C4-2B (cell line): ENCODE measurements at regions not wholly inside any gene's neighbourhood (a gene's known extent, or its start where the extent isn't known, plus 50 kb on each side); places are given as distances from the start of the nearest gene placed in this dataset.
A peak's percentile ranks its signal among the peaks of the same experiment; 100 is the strongest.

Source experiments
- H3K27ac ChIP-seq: fragments of 450-650 bp; 2 replicates; pipeline ENCODE4 v1.5.1; 2017
- ZFX ChIP-seq: fragments of 450-650 bp; IDR thresholded peaks from 2 replicates; pipeline ENCODE4 v1.6.1; 2017
- TF ChIP-seq, protein P1 (sequence below): fragments of 450-650 bp; conservative IDR thresholded peaks from 2 replicates; pipeline ENCODE4 v1.5.1; 2017; ENCODE audit warnings: mild to moderate bottlenecking

DNA sequence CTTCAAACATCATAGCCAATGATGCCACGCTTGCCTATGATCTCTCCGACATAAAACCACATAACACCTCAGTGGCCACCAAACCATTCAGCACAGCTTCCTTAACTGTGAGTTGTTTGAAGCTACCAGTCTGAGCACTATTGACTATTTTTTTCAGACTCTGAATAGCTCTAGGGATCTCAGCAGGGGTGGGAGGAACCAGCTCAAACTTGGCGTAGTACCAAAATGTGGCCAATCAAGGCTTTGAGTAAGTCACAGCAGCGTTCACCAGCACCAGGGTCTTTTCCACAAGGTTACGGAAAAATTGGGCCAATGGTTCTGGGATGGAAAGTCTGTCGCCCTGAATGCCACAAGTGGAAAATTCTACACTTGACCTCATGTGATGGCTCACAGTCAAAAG is 70.6 kb downstream of the SMPDL3A start:
- no peak overlapping the region for H3K27ac ChIP-seq
- TF ChIP-seq, protein P1, sequence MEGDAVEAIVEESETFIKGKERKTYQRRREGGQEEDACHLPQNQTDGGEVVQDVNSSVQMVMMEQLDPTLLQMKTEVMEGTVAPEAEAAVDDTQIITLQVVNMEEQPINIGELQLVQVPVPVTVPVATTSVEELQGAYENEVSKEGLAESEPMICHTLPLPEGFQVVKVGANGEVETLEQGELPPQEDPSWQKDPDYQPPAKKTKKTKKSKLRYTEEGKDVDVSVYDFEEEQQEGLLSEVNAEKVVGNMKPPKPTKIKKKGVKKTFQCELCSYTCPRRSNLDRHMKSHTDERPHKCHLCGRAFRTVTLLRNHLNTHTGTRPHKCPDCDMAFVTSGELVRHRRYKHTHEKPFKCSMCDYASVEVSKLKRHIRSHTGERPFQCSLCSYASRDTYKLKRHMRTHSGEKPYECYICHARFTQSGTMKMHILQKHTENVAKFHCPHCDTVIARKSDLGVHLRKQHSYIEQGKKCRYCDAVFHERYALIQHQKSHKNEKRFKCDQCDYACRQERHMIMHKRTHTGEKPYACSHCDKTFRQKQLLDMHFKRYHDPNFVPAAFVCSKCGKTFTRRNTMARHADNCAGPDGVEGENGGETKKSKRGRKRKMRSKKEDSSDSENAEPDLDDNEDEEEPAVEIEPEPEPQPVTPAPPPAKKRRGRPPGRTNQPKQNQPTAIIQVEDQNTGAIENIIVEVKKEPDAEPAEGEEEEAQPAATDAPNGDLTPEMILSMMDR, result no peak
- no peak for TF ChIP-seq ZFX

DNA sequence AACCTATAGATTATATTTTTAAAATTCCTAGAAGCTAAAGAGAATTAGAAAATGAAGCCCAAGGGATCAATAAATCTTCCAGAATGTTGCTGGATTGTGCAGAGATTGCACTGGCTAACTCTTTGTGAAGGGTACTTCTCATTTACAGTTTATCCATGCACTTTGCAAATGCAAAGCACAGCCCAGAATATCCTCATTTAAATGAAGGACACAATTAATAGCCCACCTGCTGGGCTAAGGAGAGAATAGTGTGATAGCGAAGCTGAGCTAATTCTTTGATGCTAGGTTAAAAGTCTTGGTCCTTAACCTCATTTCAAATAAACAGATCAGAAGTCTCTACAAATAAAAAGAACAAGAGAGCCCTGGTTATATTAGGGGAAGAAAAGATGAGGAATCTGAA is 72.5 kb downstream of the SMPDL3A start:
- TF ChIP-seq, protein P1, result no peak
- TF ChIP-seq ZFX, result no peak
- no peak overlapping the region for H3K27ac ChIP-seq

DNA sequence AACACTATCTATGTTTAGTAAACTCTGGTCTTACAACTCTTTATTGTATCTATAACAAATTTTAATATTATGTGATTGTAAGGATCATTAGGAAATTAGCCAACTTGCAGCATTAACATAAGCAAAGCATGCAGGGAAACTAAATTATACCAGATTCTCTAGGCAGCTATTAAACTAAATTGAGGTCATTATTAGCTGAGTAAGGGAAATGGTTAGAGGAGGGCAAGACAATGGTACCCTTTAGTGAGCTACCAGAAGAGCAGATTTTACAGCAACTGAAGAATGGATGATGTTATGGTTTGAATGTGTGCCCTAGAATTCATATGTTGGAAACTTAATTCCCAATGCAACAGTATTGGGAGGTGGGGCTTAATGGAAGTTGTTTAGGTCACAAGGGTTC is 79.1 kb downstream of the SMPDL3A start:
- no peak for TF ChIP-seq ZFX
- TF ChIP-seq, protein P1, result no peak
- no peak overlapping the region for H3K27ac ChIP-seq

DNA sequence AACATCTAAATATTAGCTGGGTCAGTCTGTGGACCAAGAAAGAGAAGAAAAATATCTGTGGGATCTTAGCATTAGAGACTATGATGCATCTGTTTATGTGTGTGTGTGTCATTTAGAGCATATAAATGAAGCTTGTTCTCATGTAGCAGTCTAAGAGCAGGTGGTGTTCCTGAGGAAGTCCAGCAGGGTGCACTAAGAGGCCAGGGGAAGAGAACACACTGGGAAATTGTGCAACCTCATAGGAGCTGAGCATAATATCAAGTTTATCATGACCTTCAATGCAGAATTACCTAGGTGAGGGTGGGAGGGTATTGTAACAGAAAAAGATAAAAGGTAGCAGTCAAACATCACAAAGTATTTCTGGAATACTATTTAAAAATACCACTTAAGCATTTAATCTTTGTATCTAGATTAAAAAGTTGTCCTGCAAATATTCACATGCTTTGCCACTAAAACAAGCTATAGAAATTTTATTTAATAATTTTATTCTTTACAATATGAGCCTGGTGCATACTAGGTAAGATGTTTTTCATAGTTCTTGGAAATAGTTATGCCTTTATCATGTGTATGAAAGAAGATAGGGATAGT is 80.5 kb downstream of the SMPDL3A start:
- H3K27ac ChIP-seq, result no peak overlapping the region
- TF ChIP-seq, protein P1, result peak; percentile 68
- no peak for TF ChIP-seq ZFX

DNA sequence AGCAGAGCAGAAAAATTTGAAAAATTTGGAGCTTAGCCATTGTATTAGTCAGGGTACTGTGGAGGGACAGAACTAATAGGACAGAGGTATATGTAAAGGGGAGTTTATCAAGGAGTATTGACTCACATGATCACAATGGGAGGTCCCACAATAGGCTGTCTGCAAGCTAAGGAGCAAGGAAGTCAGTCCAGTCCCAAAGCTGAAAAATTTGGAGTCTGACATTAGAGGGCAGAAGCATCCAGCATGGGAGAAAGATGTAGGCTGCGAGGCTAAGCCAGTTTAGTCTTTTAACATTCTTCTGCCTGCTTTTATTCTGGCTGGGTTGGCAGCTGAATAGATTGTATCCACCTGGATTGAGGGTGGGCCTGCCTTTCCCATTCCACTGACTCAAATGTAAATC is 82.0 kb downstream of the SMPDL3A start:
- TF ChIP-seq, protein P1, result no peak
- TF ChIP-seq ZFX, result no peak
- no peak overlapping the region for H3K27ac ChIP-seq

DNA sequence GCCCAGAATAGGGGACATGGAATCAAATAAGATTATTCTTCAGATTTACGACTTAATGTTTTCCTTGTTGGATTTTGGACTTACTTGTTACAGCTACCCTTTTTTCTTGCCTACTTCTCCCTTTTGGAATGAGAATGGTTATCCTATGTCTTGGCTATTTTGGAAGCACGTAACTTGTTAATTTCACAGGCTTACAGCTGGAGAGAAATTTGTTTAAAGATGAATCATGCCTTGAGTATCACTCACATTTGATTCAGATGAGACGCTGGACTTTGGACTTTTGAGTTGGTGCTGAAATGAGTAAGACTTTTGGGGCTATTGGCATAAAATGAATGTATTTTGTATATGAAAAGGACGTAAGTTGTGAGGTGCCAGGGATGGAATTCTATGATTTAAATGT is 83.3 kb downstream of the SMPDL3A start:
- H3K27ac ChIP-seq, result no peak overlapping the region
- TF ChIP-seq, protein P1, result no peak
- no peak for TF ChIP-seq ZFX

DNA sequence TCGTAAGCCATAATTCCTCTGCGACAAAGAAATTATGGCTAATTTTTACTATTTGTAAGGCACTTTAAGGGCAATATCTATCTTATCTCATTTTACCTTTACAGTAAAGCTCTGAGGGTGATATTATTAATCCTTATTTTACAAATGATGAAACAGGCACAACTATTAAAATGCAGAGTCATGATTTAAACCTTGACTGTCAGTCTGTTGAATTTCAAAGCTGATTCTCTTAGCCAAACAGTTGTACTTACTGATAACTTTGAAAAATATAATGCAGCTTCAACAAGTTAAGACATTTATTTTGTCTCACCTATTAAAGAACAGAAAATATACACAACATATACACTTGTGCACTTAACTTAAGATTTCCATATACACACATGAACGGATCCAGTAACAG is 88.2 kb downstream of the SMPDL3A start:
- no peak overlapping the region for H3K27ac ChIP-seq
- TF ChIP-seq, protein P1, result no peak
- TF ChIP-seq ZFX, result no peak
